Gastrocnemius medialis (tissue), 4 donors: ENCODE measurements at regions not wholly inside any gene's neighbourhood (a gene's known extent, or its start where the extent isn't known, plus 50 kb on each side); places are given as distances from the start of the nearest gene placed in this dataset.

Experiments used
- ATAC-seq, 2 donors: fragments of 150-250 bp; one replicate each; pipeline ENCODE4 v1.9.1; 2016
- DNase-seq, 2 donors: peaks; one replicate each; pipeline ENCODE4 v3.0.0-alpha.2; 2019
- H3K27ac ChIP-seq, 4 donors: fragments of 200-600 bp; sonication (generic); 1 replicate in 1 of 4; 2 replicates in 3 of 4; pipeline ENCODE4 v1.5.1; 2016 to 2018; ENCODE audit warnings: mild to moderate bottlenecking in 2 of 4, moderate library complexity in 1 of 4
- H3K27me3 ChIP-seq, 3 donors: fragments of 200-600 bp; sonication (generic) in 2 of 3; 1 replicate in 1 of 3; 2 replicates in 2 of 3; pipeline versions ENCODE4 v1.5.1 to v1.6.0; 2016 to 2019; ENCODE audit warnings: mild to moderate bottlenecking in 1 of 3, moderate library complexity in 1 of 3
- H3K36me3 ChIP-seq, 2 donors: fragments of 200-600 bp; sonication (generic) in 1 of 2; one replicate each; pipeline ENCODE4 v1.5.1; 2017 to 2018
- H3K4me1 ChIP-seq, 2 donors: fragments of 200-600 bp; sonication (generic) in 1 of 2; one replicate each; pipeline ENCODE4 v1.5.1; 2016 to 2017; ENCODE audit warnings: mild to moderate bottlenecking in 2 of 2
- H3K4me3 ChIP-seq, 4 donors: fragments of 200-600 bp; sonication (generic) in 3 of 4; 1 replicate in 1 of 4; 2 replicates in 3 of 4; pipeline ENCODE4 v1.5.1; 2016 to 2019; ENCODE audit warnings: mild to moderate bottlenecking in 2 of 4
- H3K9me3 ChIP-seq, 3 donors: fragments of 200-600 bp; sonication (generic) in 2 of 3; 1 replicate in 1 of 3; 2 replicates in 2 of 3; pipeline ENCODE4 v1.5.1; 2016 to 2019
- POLR2A ChIP-seq, 2 donors: fragments of 450-650 bp; IDR thresholded peaks; one replicate each; pipeline ENCODE4 v1.6.1; 2017; ENCODE audit warnings: antibody characterized with exemption in 2 of 2, mild to moderate bottlenecking in 2 of 2, moderate library complexity in 2 of 2
- in situ Hi-C, 4 donors: fragments of 200-750 bp; cut with MboI; loops; one replicate each; pipeline versions ENCODE4 v1.15.0 to v1.8.0; 2017; ENCODE audit warnings: low sequenced_read_pairs in 4 of 4
- intact Hi-C: fragments of 100-400 bp; cut with DNase I; formaldehyde crosslinking; loops from one replicate; pipeline ENCODE4 v1.15.1; 2023; ENCODE audit warnings: low total_unique reads
- TF ChIP-seq, protein P1 (sequence below), 5 experiments: fragments of 450-650 bp in 3 of 5; fragments of 200-600 bp in 2 of 5; sonication (generic) in 2 of 5; IDR thresholded peaks in 4 of 5; conservative IDR thresholded peaks in 1 of 5; 1 replicate in 4 of 5; 2 replicates in 1 of 5; pipeline ENCODE4 v1.5.1; 2016 to 2019; ENCODE audit warnings: antibody characterized with exemption in 5 of 5, mild to moderate bottlenecking in 3 of 5, moderate library complexity in 3 of 5

DNA sequence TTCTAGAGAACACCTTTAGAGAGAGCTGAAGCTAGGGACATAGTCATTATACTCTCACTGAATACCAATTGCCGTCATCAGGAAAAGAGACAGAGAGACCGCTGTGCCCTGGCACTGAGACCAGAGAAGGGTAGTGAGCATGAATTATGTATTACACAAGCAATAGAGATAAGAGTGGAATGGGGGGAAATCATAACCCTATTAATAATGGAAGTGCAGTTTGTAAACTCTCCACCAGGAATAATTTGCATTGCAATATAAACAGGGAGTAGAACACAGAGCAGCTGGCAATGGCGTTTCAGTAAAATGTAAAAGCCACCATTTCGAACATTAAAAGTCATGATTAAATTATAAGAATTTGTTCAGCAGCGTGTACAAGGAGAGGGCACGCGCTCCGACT is 244.5 kb downstream of the MAFB start:
- ATAC-seq (no peak), DNase-seq (no peak)
- no peaks in the 10 kb centered on the region for H3K4me1 ChIP-seq
- in situ Hi-C loops (no loop called here), intact Hi-C loops (no loop called here)
- H3K9me3 ChIP-seq, result no peaks in the 10 kb centered on the region
- H3K36me3 ChIP-seq, result no peaks in the 10 kb centered on the region
- no peaks in the 10 kb centered on the region for H3K27me3 ChIP-seq
- H3K4me3 ChIP-seq, result no peak overlapping the region
- TF ChIP-seq POLR2A (IDR thresholded peaks at IDR 0.05), result no peak
- TF ChIP-seq, protein P1, sequence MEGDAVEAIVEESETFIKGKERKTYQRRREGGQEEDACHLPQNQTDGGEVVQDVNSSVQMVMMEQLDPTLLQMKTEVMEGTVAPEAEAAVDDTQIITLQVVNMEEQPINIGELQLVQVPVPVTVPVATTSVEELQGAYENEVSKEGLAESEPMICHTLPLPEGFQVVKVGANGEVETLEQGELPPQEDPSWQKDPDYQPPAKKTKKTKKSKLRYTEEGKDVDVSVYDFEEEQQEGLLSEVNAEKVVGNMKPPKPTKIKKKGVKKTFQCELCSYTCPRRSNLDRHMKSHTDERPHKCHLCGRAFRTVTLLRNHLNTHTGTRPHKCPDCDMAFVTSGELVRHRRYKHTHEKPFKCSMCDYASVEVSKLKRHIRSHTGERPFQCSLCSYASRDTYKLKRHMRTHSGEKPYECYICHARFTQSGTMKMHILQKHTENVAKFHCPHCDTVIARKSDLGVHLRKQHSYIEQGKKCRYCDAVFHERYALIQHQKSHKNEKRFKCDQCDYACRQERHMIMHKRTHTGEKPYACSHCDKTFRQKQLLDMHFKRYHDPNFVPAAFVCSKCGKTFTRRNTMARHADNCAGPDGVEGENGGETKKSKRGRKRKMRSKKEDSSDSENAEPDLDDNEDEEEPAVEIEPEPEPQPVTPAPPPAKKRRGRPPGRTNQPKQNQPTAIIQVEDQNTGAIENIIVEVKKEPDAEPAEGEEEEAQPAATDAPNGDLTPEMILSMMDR (IDR thresholded peaks at IDR 0.05 in 4 of 5, conservative IDR thresholded peaks at IDR 0.05 in 1 of 5), result no peak
- H3K27ac ChIP-seq, result no peak overlapping the region

DNA sequence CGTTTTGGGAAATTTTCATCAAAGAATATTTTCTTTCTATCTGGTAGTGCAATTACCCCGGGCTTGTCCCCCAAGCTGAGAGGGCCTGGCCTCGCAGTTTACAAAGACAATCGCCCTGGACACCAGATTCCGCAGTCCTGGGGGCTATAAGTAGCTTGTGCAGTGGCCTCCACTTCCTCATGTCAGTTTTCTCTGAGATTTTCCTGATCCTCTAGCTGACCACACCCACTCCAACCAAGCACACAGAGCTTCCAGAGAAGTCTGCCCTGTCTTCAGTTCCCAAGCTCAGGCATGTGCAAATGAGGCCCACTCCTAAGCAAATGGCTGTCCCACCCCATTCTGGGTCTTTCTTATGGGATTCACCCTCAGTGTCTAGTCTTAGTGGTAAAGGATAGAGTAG is 245.3 kb downstream of the MAFB start:
- Histone ChIP-seq H3K27ac (no peak overlapping the region), H3K4me1 (no peaks in the 10 kb centered on the region), H3K9me3 (no peaks in the 10 kb centered on the region), H3K36me3 (no peaks in the 10 kb centered on the region), H3K27me3 (no peaks in the 10 kb centered on the region), H3K4me3 (no peak overlapping the region)
- ATAC-seq, result no peak
- intact Hi-C loops (no loop called here), in situ Hi-C loops (no loop called here)
- DNase-seq, result no peak
- TF ChIP-seq, protein P1 (IDR thresholded peaks at IDR 0.05 in 4 of 5, conservative IDR thresholded peaks at IDR 0.05 in 1 of 5), result no peak
- TF ChIP-seq POLR2A (IDR thresholded peaks at IDR 0.05), result no peak

DNA sequence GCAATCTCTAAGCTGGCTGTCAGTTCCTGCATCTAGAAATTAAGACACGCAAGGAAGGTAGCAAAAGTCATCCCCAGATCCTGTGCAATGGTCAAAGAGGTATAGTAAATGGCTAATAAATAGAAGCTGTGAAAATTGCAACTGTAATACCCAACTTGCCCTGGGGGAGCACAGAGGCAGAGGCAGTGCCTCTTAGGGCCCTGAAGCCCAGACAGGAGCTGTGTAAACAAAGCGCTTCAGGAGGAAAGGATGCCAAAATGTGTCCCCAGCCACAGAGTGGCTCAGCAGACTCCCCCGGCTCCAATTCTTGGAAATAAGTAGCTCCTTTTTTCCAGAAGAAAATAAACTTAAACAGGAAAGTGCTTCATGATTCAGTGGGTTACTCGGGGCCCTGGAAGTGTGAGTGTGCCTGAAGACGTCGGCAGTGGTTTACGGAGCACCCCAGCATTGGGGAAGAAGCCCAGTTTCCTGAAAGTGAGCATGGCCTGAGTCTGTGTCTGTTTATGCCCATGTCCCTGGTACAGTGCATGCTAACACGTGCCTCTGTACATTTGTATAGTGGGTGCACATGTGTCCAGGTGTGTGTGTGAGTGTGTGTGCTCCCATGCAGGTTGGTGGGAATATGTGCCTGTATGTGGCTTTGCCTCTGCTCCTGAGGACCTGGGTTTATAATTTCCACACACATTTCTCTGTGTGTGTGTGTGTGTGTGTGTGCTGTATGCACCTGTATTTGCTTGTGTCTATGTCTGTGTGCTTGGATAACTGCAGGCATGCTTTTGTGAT is 246.7 kb downstream of the MAFB start:
- H3K4me3 ChIP-seq, result no peak overlapping the region
- H3K36me3 ChIP-seq, result no peaks in the 10 kb centered on the region
- no peak overlapping the region for H3K27ac ChIP-seq
- intact Hi-C loops, result no loop called here
- H3K27me3 ChIP-seq, result no peaks in the 10 kb centered on the region
- no peaks in the 10 kb centered on the region for H3K4me1 ChIP-seq
- DNase-seq (no peak), ATAC-seq (no peak)
- no peak for TF ChIP-seq POLR2A (IDR thresholded peaks at IDR 0.05)
- TF ChIP-seq, protein P1 (IDR thresholded peaks at IDR 0.05 in 4 of 5, conservative IDR thresholded peaks at IDR 0.05 in 1 of 5), result no peak
- H3K9me3 ChIP-seq, result no peaks in the 10 kb centered on the region
- in situ Hi-C loops, result no loop called here

DNA sequence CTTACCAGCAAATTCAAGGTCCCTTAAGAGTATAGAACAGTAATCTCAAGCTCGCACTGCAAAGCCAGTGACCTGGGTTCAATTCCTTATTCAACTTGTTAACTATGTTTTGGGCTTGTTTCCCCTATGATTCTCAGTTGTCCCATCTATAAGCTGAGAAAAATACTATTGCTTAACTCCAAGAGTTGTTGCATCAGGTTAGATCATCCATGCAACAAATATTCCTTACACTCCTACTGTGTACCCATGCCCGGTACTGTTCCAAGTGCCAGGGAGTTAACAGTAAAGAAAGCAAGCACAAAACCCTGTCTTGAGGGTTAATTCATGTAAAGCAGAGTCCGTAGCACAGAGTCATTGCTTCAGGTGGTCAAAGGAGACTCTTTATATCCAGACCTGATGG is 247.3 kb downstream of the MAFB start:
- ATAC-seq (no peak), DNase-seq (no peak)
- no peak for TF ChIP-seq POLR2A (IDR thresholded peaks at IDR 0.05)
- TF ChIP-seq, protein P1 (IDR thresholded peaks at IDR 0.05 in 4 of 5, conservative IDR thresholded peaks at IDR 0.05 in 1 of 5), result no peak
- in situ Hi-C loops, result no loop called here
- Histone ChIP-seq H3K27ac (no peak overlapping the region), H3K27me3 (no peaks in the 10 kb centered on the region), H3K9me3 (no peaks in the 10 kb centered on the region), H3K4me1 (no peaks in the 10 kb centered on the region), H3K4me3 (no peak overlapping the region), H3K36me3 (no peaks in the 10 kb centered on the region)
- intact Hi-C loops, result no loop called here
